ENCODE measurements at regions not wholly inside any gene's neighbourhood (a gene's known extent, or its start where the extent isn't known, plus 50 kb on each side); places are given as distances from the start of the nearest gene placed in this dataset.

- Histone ChIP-seq H3K9ac (ENCODE audit: insufficient read depth in 1 of 2, low read depth in 2 of 2, low read length in 2 of 2) (no peak overlapping the region), H3K9me1 (ENCODE audit: control insufficient read depth, insufficient read depth, low read length) (no peaks in the 10 kb centered on the region), H3K4me2 (ENCODE audit: insufficient read depth, low read length) (no peak overlapping the region), H3K79me2 (ENCODE audit: control insufficient read depth, insufficient read depth, low read length) (no peaks in the 10 kb centered on the region), H3K36me3 (ENCODE audit: control insufficient read depth, insufficient read depth, low read length) (no peaks in the 10 kb centered on the region), H3K27ac (ENCODE audit: extremely low read depth, low read depth, low read length) (no peak overlapping the region), H3K4me1 (replicated peaks in 1 of 2; ENCODE audit: control insufficient read depth in 2 of 2, insufficient read depth in 2 of 2, low read length in 2 of 2) (no peaks in the 10 kb centered on the region), H2AFZ (ENCODE audit: low read depth, low read length) (no peak overlapping the region), H3K4me3 (no peak overlapping the region), H4K20me1 (replicated peaks; ENCODE audit: control insufficient read depth, insufficient read depth, low read length) (no peaks in the 10 kb centered on the region), H3K9me3 (replicated peaks; ENCODE audit: control insufficient read depth, insufficient read depth, low read depth, low read length) (no peaks in the 10 kb centered on the region), H3K27me3 (ENCODE audit: control insufficient read depth in 2 of 2, insufficient read depth in 2 of 2, low read length in 2 of 2) (no peaks in the 10 kb centered on the region)
- intact Hi-C loops (cut with micrococcal nuclease) (no loop called here), in situ Hi-C loops (cut with MboI) (no loop called here)
- POLR2A ChIA-PET: no interaction called here
- no peak for ATAC-seq
- no TSS peak for BruUV-seq (replicated peaks)
- FAIRE-seq: no peak
- 2% methylated on average over 4 of the region's 4 CpGs for WGBS (ENCODE audit: insufficient coverage, low coverage, missing lambda C conversion rate)
- DNase-seq (ENCODE audit: extremely low read depth in 1 of 4, low spot score in 3 of 4): no peak
- CTCF ChIA-PET (ENCODE audit: low intra/inter-chr PET ratio): no interaction called here
- TF ChIP-seq KLF13 (tag; IDR thresholded peaks at IDR 0.05; ENCODE audit: borderline replicate concordance, low read depth) (no peak), ARID4B (CRISPR knock-in tag; IDR thresholded peaks at IDR 0.05) (no peak), OTX1 (CRISPR knock-in tag; IDR thresholded peaks at IDR 0.05) (no peak), KDM5B (IDR thresholded peaks at IDR 0.05; ENCODE audit: insufficient replicate concordance, low read depth, low read length) (no peak), E2F3 (CRISPR knock-in tag; IDR thresholded peaks at IDR 0.05) (no peak), CREB3 (tag; conservative IDR thresholded peaks at IDR 0.05; ENCODE audit: low read depth) (no peak), SNIP1 (IDR thresholded peaks at IDR 0.05; ENCODE audit: low read depth) (no peak)
- TF ChIP-seq, protein P1, sequence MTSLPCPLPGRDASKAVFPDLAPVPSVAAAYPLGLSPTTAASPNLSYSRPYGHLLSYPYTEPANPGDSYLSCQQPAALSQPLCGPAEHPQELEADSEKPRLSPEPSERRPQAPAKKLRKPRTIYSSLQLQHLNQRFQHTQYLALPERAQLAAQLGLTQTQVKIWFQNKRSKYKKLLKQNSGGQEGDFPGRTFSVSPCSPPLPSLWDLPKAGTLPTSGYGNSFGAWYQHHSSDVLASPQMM (CRISPR knock-in tag; IDR thresholded peaks at IDR 0.05): no peak
Observed at GRCh38 chr11:94243571-94244515, 60.5 kb upstream of the IZUMO1R start.
